Transverse colon (tissue), 3 donors: ENCODE measurements at regions not wholly inside any gene's neighbourhood (a gene's known extent, or its start where the extent isn't known, plus 50 kb on each side); places are given as distances from the start of the nearest gene placed in this dataset.

ENCODE experiments used
- CTCF ChIP-seq, 5 experiments: fragments of 200-600 bp in 3 of 5; fragments of 450-650 bp in 2 of 5; sonication (generic) in 3 of 5; IDR thresholded peaks; 1 replicate in 2 of 5; 2 replicates in 3 of 5; pipeline ENCODE4 v1.5.1; 2016 to 2017; ENCODE audit warnings: antibody characterized with exemption in 5 of 5, inconsistent platforms in 3 of 5, mild to moderate bottlenecking in 2 of 5, moderate library complexity in 1 of 5
- POLR2A ChIP-seq: fragments of 450-650 bp; IDR thresholded peaks from one replicate; pipeline ENCODE4 v1.6.1; 2016; ENCODE audit warnings: antibody characterized with exemption, mild to moderate bottlenecking, moderate library complexity

GRCh38 chr3:191138937-191139336 lies 60.1 kb upstream of the OSTN start:
- TF ChIP-seq CTCF (IDR thresholded peaks at IDR 0.05) (no peak), POLR2A (no peak)
